Fibroblast of skin of back (primary cell): ENCODE measurements at regions not wholly inside any gene's neighbourhood (a gene's known extent, or its start where the extent isn't known, plus 50 kb on each side); places are given as distances from the start of the nearest gene placed in this dataset.
"Not testable (repeated sequence)": the region's sequence is repeated elsewhere in the genome, so short reads cannot be mapped to it uniquely, and the experiment has no call there.

Source experiments
- DNase-seq: peaks from one replicate; pipeline ENCODE4 v3.0.0-alpha.2; 2013

DNA sequence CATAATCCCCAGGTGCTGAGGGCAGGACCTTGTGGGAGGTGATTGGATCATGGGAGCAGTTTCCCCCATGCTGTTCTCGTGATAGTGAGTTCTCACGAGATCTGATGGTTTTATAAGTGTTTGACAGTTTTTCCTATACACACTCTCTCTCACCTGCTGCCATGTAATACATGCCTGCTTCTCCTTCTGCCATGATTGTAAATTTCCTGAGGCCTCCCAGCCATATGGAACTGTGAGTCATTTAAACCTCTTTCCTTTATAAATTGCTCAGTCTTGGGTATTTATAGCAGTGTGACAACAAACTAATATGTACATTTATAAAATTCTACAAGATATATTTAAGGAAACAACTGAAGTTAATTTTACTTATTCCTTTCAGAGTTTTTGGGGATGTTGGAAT is 170.8 kb upstream of the BET1 start:
- no peak for DNase-seq

DNA sequence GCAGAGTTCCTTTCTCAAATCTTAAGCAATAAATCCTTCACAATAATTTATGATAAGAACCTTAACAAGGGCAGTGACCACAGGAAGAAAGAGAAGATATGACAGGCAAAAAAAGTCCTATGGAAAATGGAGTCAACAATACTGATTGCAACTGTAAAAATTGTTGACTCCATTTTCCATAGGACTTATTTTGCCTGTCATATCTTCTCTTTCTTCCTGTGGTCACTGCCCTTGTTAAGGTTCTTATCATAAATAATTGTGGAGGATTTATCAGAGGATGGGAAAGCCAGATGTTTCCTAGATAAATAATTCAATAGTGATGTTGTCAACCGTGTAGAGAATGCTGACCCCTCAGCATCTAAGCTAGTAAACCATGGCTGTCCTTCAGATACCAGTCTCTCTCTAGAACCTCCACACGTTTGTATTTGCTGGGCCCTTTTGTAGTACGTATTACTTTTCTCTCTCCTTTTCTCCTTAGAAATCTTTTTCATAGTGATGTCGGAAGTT is 172.6 kb upstream of the BET1 start:
- no peak for DNase-seq

DNA sequence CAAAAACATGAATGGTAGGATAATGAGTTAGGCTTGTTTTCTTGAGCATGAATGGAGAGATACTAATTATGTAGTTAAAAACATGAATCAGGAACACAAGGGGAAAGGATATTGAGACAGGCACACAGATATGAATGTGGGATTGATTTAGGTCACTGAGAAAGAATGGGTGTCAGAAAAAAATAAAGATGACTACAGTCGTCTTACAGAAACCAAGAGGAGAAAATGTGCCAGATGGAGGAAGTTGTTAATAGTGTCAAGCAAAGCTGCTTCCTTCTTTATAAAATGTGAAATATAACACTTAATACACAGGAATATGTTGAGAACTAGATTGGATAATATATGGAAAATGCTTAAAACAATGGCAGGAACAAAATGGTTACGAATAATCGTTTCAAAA is 173.3 kb upstream of the BET1 start:
- DNase-seq: no peak

DNA sequence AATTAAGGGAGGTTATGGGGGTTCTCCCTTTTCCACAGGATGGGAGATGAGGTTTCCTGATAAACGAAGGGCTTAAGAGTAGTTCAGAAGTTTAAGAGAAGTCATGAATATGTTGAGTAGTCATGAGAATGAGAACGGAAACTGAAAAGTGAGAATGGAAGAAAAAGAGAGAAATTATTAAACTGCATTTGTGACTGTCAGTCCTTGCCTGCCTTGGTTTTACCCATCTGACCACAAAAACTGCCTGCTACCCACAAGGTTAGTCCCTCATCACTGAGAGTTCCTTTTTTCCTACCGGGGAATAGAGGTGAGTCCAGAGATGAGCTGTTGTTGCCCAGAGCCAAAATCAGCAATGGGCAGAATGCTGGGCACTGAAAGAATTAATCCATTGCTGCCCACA is 174.1 kb upstream of the BET1 start:
- no peak for DNase-seq

DNA sequence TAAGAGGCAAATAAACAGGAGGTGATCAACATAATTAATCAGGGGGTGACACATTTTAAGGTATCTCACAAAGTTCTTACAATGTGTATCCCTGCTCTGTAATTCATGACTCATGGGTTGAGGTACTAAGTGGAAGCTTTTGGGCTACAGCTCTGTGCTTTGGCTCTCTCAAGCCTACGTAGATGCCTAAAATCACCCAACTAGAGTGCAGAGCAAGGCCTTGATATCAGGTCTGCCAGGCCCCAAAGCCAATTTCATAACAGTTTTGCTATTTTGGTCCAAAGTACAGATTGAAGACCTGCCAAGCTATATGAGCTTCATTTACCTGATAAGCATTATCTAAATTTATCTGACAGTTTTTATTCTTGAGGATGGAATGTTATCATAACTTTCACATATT is 175.3 kb upstream of the BET1 start:
- no peak for DNase-seq

DNA sequence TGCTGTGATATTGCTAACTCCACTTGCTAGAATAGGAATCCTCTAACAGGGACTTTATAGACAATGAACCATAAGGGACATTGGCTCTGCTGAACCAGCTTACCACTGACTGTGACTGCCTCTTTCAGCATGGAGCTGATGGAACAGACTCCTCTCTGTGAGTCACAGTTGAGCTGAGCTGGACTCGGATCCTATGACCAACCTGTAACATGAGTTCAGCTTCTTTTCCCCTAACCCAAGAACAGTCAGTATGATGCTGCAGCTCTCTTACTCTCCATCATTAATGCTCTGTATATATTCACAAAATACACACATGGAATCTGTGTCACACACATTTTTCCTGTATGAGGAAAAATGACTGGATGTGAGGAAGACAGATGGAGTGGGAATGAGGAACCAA is 177.9 kb upstream of the BET1 start:
- DNase-seq: peak; percentile 78

DNA sequence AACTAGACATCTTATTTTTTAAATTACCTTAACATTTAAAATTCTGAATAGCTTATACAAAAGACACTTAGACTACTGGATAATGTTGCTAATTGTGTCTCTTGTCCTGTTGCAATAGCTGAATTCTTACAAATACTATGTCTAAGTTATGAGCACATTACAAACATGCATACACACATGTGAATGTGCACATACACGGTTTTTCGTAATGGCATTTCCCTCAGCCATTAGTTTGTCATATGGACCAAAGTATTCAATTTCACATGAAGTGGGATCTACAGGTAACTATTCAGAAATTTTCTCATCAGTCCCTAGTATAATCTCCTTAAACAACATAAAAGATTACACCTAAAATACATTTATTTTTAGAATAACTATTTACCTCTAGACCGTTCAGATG is 178.6 kb upstream of the BET1 start:
- no peak for DNase-seq

DNA sequence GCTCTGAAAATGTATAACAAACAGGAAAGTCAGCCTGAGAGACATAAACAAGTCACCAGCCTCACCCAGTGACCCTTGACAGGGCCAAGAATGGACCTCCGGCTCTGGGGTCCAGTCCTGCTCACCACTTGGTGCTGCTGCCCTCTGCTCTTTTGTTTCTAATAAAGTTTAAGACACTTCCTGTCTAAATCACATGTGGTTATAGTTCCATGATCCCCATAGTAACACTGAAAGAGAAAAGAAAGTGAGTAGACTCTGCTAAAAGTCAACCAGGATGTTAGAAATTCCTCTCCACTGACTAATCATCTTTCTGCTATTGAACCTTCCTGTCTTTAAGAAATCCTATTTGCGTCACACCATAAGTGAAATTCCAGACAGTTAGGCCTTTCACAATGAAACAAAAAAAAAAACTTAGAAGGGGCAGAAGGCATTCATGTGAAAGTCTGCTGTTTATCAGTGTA is 179.2 kb upstream of the BET1 start:
- peak; percentile 100 for DNase-seq

DNA sequence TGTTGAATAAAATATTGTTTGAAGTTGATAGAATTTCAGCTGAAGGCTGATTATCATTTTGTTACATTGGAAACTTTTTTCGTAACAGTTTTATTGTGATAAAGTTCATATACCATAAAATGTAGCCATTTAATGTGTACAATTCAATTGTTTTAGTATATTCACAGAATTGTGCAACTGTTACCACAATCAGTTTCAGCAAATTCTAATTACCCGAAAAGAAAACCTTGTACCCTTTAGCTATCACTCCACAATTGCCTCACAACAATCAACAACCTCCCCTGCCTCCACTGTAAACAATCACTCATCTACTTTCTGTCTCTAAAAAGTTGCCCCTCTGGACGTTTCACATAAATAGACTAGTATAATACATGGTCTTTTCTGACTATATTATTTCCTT is 179.7 kb upstream of the BET1 start:
- no peak for DNase-seq

DNA sequence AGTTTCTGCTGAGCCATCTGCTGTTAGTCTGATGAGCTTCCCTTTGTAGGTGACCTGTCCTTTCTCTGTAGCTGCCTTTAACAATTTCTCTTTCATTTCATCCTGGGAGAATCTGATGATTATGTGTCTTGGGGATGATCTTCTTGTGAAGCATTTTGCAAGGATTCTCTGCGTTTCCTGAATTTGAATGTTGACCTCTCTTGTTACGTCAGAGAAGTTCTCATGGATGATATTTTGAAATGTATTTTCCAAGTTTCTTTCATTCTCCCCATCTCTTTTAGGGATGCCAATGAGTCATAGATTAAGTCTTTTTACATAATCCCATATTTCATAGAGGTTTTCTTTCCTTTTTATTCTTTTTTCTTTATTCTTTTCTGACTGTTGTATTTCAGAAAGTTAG is 184.2 kb upstream of the BET1 start:
- DNase-seq: no peak

DNA sequence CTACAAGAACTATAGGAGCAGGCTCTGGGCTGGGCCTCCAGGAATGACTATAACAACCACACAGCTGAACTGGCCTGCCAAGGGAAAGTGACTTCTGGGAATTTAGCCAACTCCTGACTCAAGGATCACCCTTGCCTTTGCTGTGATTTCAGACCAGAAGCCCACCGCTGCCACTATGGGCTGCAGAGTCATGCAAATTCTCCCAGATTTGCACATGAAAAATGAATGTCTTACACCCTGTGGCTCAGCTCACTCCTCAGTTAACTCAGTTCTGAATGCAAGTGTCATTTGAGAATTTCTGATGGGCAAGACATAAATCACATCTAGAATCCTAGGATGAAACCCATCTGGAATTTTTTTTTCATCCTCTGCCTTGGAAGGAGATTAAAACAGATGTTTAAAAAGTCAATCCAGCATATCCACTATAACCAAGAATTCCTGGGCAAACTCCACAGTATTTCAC is 186.5 kb upstream of the BET1 start:
- peak; percentile 97 for DNase-seq

DNA sequence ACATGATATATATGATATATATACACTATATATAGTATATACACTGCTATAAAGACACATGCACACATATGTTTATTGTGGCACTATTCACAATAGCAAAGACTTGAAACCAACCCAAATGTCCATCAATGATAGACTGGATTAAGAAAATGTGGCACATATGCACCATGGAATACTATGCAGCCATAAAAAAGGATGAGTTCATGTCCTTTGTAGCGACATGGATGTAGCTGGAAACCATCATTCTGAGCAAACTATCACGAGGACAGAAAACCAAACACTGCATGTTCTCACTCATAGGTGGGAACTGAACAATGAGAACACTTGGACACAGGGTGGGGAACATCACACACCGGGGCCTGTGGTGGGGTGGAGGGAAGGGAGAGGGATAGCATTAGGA is 190.3 kb upstream of the BET1 start:
- DNase-seq: not testable (repeated sequence)

DNA sequence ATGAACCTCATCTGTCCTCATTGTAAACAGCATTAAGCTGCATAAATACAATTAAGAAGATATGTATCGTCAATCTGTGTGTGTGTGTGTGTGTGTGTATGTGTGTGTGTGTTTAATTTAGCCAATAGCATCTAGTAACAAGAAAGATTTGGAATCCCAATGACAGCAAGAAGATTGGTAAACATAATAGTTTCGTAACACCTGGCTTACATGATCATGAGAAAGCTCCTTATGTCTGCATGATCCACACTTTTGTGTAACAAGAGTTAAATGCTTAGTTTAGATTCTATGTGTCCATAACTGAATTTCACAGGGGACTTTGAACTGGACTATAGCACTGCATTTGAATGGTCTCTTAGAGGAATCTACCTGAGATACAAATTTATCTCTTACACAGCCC is 191.0 kb upstream of the BET1 start:
- DNase-seq: no peak

DNA sequence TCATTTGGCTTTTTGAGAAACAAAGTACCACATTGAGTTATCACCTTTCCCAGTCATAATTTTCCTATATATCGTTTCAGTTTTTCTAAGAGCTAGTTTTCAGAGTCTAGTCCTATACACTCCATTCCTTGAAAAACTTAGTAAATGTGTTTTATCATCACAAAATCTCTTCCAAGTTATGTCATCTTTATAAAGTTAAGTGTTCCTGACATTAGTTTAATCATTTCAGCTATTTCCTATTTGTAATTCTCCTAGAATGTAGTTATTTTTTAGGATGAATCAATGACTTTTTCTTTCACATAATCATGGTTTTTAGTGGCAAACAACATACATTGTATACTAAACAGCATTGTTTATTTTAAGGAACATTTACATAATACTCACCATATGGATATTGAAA is 191.7 kb upstream of the BET1 start:
- DNase-seq: no peak

DNA sequence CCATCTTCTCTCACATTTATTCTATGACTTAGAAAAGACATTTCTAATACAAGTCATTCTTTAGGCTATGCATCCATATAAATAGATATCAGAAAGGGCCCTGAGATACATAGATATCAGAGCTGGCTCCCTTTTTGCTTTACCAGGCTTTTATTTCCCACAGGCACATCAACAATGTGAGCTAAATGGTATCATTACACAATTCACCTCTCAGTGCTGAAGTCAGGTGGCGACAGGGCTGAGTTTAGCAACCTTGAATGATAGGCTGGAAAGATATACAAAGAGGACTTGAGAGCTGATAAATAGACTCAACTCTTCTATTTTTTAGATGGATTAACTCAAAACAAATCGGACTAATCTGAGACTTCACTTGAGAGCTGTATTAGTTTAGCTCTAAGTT is 189.2 kb upstream of the COL1A2 start:
- no peak for DNase-seq

DNA sequence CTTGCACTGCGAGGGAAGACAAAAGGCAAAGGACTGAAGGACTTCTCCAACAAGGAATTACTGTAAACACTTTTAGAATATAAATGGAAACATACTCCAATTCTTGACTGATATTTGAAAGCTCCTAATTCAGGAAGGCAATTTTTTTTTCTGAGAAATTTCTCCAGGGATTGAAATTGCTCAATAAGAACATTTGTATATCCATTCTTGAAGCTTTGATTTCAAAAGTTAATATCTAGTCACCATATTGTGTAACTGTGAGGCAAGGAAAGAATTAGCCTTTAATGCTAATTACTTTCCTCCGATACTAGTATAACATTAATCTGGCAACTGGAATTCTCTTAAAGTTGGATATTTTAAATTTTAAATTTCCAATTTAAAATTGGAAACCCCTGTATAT is 188.4 kb upstream of the COL1A2 start:
- no peak for DNase-seq

DNA sequence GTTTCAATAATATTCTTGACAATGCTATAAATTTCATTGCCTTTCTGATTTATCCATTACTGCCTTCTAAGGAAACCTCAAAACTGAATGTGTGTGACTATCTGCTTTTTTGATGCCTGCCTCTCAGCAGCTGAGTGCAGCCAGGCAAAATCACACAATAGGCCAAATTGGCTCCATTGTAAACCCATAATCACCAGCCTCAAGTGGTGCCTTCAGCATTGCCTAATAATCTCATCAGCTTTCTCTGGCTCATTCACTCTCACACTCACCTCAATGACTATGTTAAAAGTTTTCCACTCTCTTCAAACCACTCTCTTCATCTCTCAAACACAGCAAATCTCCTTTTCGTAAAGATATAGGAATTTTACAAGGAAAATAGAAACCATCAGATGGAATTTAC is 182.5 kb upstream of the COL1A2 start:
- no peak for DNase-seq

DNA sequence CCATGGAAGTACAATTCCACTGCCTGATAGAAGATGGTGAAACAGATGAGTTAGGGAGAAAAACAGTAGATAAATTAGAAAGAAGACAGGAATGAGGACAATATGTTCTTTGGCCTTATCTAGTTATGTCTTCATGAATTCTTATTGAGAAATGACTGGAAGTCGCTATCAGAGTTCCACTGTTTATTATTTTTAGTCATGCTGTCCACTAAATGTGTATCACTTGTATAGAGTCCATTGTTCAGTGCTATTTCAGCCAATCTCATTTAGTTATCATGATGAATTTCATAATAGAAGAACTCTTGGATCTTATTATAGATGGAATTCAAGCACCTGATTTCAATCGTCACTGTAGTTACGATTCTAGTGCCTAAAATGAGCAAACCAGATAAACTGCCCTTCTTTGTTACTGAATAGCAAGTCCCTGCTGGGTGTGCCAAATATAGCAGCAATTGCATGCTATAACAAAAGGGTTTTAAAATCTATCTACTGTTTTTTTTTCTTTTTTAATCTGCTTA is 177.7 kb upstream of the COL1A2 start:
- DNase-seq: no peak

DNA sequence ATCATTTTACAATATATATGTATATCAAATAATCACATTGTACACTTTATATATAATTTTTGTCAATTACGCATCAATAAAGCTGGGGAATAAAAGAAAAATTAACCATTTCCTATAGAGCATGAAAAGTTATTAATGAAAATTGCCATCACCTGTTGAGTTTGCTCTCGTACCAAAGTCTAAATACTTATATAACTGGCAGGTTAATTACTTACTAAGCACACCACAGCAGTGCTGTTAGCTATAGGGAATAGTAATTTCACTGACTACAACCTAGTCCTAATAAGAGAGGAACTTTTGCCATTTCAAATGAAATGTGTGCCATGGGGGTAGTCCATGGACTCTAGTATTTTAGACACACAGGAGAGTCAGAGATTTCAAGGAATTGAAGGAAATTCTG is 176.9 kb upstream of the COL1A2 start:
- no peak for DNase-seq

DNA sequence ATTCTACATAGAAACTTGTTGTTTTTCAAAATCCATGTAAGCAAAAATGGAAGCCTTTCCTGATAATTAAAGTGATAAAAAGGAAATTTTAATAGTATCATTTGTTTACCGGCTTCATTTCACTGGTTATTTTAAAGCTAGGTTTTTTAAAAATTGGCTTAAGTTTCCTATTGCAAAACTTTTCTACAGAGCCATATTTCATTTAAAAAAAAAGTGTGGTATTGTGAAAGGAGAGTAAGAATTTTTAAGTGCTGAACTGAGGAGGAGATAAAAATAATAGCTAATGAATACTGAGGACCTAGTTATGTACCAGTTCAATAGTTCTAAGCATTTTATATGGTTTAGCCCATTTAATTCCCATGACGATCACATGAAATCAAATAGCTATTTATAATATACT is 172.2 kb upstream of the COL1A2 start:
- DNase-seq: no peak

DNA sequence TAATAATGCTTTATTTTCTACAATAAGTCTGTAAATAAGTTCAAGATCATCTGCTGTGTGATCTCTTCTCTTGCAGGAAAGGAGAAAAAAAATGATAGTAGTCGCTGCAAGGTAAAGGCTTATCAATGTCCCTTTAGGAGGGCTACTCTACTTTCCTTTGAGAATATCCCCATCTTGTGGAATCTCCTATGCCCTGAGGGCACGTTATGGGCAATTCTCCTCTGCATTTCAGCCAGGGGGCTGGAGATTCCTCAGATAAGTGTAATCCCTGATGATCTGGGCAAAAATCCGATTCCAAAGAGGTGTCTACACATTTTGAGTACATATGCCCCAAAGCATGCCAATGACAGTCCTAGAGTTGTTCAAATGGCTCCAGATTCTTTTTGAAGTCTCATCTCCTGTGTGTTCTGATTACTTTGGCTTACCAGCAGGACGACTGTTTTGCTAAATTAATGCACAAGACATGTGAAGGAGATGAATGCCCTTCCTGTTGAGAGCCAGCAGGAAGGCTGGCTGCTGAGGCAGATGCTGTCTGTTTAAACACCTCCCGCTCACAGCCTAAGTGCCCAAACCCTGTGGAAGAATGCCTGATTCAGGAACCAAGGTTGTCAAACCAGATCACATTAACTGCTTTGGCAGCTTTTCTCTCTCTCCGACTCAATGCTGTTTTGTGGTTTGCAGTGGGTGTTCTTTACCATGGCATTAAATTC is 171.2 kb upstream of the COL1A2 start:
- DNase-seq: peak; percentile 56

DNA sequence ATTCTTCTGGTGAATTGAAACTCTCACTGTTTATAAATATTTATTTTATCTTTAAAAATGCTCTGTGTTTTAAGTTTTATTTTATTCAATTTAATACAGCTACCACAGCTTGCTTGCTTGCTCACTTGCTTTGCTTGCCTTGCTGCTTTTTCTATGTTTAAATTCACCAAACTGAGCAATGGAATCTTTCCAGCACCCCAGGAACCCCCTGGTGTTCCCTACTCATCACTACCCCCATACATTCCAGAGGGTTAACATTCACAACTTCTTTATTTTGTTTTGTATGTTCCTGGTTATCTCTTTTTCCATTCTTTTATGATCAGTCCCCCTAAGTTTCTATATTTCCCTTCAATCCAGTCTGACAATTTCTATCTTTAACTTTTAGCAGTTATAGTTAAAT is 166.5 kb upstream of the COL1A2 start:
- peak; percentile 7 for DNase-seq

DNA sequence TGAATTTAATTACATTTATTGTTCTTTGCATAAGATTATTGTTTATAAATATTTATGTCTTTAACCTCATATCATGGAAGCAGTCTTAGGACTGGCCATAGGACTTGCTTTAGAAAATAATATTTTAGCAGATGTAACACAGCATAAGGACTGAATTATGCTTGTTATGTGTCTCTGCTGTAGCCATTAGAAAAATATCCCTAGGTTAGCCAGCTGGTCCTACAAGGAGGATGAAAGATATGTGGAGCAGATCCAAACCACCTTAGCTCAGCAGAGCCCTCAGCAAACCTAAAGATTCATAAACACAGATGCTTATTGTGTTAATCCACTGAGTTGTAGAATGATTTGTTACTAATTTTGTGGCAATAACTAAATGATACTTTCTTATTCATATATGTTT is 166.0 kb upstream of the COL1A2 start:
- no peak for DNase-seq

DNA sequence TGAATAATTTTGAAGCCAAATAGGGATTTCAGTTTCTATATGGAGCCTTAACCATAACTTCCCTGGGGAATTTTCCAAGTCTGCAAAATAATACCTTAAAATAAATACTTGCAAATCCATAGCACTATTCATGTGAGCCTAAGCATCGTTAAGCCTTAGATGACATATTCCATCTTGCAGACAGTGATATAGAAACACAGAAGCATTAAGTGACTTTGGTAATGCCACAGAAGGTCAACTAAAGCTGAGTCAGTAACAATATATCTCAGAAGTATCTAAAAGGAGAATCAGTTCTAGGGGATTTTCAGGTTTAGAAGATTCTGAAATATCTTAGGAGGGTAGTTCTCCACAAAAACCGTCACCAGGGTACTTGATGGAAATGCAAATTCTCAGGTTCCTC is 163.4 kb upstream of the COL1A2 start:
- DNase-seq: peak; percentile 6

DNA sequence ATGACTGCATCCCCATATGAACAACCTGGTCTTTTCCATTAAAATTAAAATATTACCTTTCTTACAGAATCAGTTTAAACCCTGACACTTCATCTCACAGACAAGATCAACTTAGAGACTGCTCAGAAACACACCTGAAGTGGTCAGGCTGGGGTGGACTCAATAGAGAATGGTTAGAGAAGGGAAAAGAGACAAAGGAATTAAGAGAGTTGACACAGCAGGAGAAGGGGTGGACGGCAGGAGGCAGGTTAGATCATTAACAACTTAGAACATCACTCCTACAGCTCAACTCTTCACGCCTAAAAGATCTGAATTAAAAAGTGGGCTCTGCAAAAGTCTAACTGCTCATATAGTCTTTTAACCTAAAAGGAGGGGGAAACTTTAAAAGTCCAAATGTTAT is 157.7 kb upstream of the COL1A2 start:
- DNase-seq: no peak
